PC-3 (cell line): ENCODE measurements at regions not wholly inside any gene's neighbourhood (a gene's known extent, or its start where the extent isn't known, plus 50 kb on each side); places are given as distances from the start of the nearest gene placed in this dataset.

Source experiments
- CTCF ChIP-seq: fragments of 300-600 bp; sonication (generic); conservative IDR thresholded peaks from 2 replicates; pipeline ENCODE4 v1.5.1; 2017; ENCODE audit warnings: antibody characterized with exemption, low read depth, mild to moderate bottlenecking, low read length
- EZH2 ChIP-seq: fragments of 300-600 bp; sonication (generic); IDR thresholded peaks from one replicate; pipeline ENCODE4 v1.6.1; 2017; ENCODE audit warnings: antibody characterized with exemption, mild to moderate bottlenecking, low read length; ENCODE audit not compliant: unreplicated experiment

- TF ChIP-seq CTCF (no peak), EZH2 (no peak)
Measured at GRCh38 chr2:185507719-185508118, 230.9 kb upstream of the FSIP2 start.
